ENCODE measurements at regions not wholly inside any gene's neighbourhood (a gene's known extent, or its start where the extent isn't known, plus 50 kb on each side); places are given as distances from the start of the nearest gene placed in this dataset.

GRCh38 chrX:146054311-146054710 lies 236.7 kb downstream of the SLITRK2 start:
- TF ChIP-seq CTCF (IDR thresholded peaks at IDR 0.05 in 8 of 11, conservative IDR thresholded peaks at IDR 0.05 in 3 of 11) (no peak), POLR2A (IDR thresholded peaks at IDR 0.05) (no peak), POLR2AphosphoS5 (IDR thresholded peaks at IDR 0.05) (no peak)
